ENCODE measurements at regions not wholly inside any gene's neighbourhood (a gene's known extent, or its start where the extent isn't known, plus 50 kb on each side); places are given as distances from the start of the nearest gene placed in this dataset.

- DNase-seq = no peak
- no peaks in the 10 kb centered on the region for H3K9me3 ChIP-seq (replicated peaks; ENCODE audit: insufficient read depth, low read length)
- no peaks in the 10 kb centered on the region for H3K36me3 ChIP-seq (replicated peaks; ENCODE audit: insufficient read depth, low read length)
- TF ChIP-seq EZH2phosphoT487 (IDR thresholded peaks at IDR 0.05; ENCODE audit: low read length) (no peak), CTCF (IDR thresholded peaks at IDR 0.05; ENCODE audit: low read length) (no peak), EZH2 (optimal IDR thresholded peaks at IDR 0.05; ENCODE audit: low read depth, low read length) (no peak)
- no peaks in the 10 kb centered on the region for H3K9me2 ChIP-seq (replicated peaks; ENCODE audit: insufficient read depth, low read length)
- H4K20me1 ChIP-seq (ENCODE audit: insufficient read depth, low read length) = no peaks in the 10 kb centered on the region
- H3K4me2 ChIP-seq (ENCODE audit: low read depth, low read length) = no peak overlapping the region
- no peak overlapping the region for H3K27ac ChIP-seq (ENCODE audit: low read length)
- no peak overlapping the region for H2AFZ ChIP-seq (ENCODE audit: low read length)
- no peaks in the 10 kb centered on the region for H3K4me1 ChIP-seq (ENCODE audit: low read length)
- H3F3A ChIP-seq (ENCODE audit: insufficient read depth, low read length) = no peaks in the 10 kb centered on the region
- H3K79me2 ChIP-seq (ENCODE audit: low read length) = no peaks in the 10 kb centered on the region
- no peak overlapping the region for H3K4me3 ChIP-seq (ENCODE audit: low read length)
- no peak overlapping the region for H3K9ac ChIP-seq (ENCODE audit: low read length)
- no peaks in the 10 kb centered on the region for H3K27me3 ChIP-seq (replicated peaks; ENCODE audit: insufficient read depth, low read length)
Observed at GRCh38 chr3:152891678-152892077, 56.7 kb downstream of the P2RY1 start.

GRCh38 chr3:152892446-152892845 lies 57.5 kb downstream of the P2RY1 start:
- H4K20me1 ChIP-seq (ENCODE audit: insufficient read depth, low read length) = no peaks in the 10 kb centered on the region
- H3K9ac ChIP-seq (ENCODE audit: low read length) = no peak overlapping the region
- H2AFZ ChIP-seq (ENCODE audit: low read length) = no peak overlapping the region
- H3F3A ChIP-seq (ENCODE audit: insufficient read depth, low read length) = no peaks in the 10 kb centered on the region
- no peak for TF ChIP-seq EZH2phosphoT487 (IDR thresholded peaks at IDR 0.05; ENCODE audit: low read length)
- no peak for TF ChIP-seq CTCF (IDR thresholded peaks at IDR 0.05; ENCODE audit: low read length)
- no peak for DNase-seq
- no peaks in the 10 kb centered on the region for H3K9me2 ChIP-seq (replicated peaks; ENCODE audit: insufficient read depth, low read length)
- no peaks in the 10 kb centered on the region for H3K4me1 ChIP-seq (ENCODE audit: low read length)
- no peak overlapping the region for H3K27ac ChIP-seq (ENCODE audit: low read length)
- H3K79me2 ChIP-seq (ENCODE audit: low read length) = no peaks in the 10 kb centered on the region
- H3K27me3 ChIP-seq (replicated peaks; ENCODE audit: insufficient read depth, low read length) = no peaks in the 10 kb centered on the region
- no peaks in the 10 kb centered on the region for H3K36me3 ChIP-seq (replicated peaks; ENCODE audit: insufficient read depth, low read length)
- H3K9me3 ChIP-seq (replicated peaks; ENCODE audit: insufficient read depth, low read length) = no peaks in the 10 kb centered on the region
- no peak overlapping the region for H3K4me2 ChIP-seq (ENCODE audit: low read depth, low read length)
- H3K4me3 ChIP-seq (ENCODE audit: low read length) = no peak overlapping the region

- no peak for DNase-seq
- H3K4me3 ChIP-seq (ENCODE audit: low read length) = no peak overlapping the region
- H3K27ac ChIP-seq (ENCODE audit: low read length) = no peak overlapping the region
- H3K9me3 ChIP-seq (replicated peaks; ENCODE audit: insufficient read depth, low read length) = no peaks in the 10 kb centered on the region
- no peaks in the 10 kb centered on the region for H3K4me1 ChIP-seq (ENCODE audit: low read length)
- H3K36me3 ChIP-seq (replicated peaks; ENCODE audit: insufficient read depth, low read length) = no peaks in the 10 kb centered on the region
- H3K27me3 ChIP-seq (replicated peaks; ENCODE audit: insufficient read depth, low read length) = no peaks in the 10 kb centered on the region
- no peaks in the 10 kb centered on the region for H4K20me1 ChIP-seq (ENCODE audit: insufficient read depth, low read length)
- no peak overlapping the region for H3K9ac ChIP-seq (ENCODE audit: low read length)
- H3K4me2 ChIP-seq (ENCODE audit: low read depth, low read length) = no peak overlapping the region
- H3K79me2 ChIP-seq (ENCODE audit: low read length) = no peaks in the 10 kb centered on the region
- no peaks in the 10 kb centered on the region for H3F3A ChIP-seq (ENCODE audit: insufficient read depth, low read length)
- H2AFZ ChIP-seq (ENCODE audit: low read length) = no peak overlapping the region
- no peak for TF ChIP-seq EZH2phosphoT487 (IDR thresholded peaks at IDR 0.05; ENCODE audit: low read length)
- no peak for TF ChIP-seq EZH2 (optimal IDR thresholded peaks at IDR 0.05; ENCODE audit: low read depth, low read length)
- TF ChIP-seq CTCF (IDR thresholded peaks at IDR 0.05; ENCODE audit: low read length) = no peak
- H3K9me2 ChIP-seq (replicated peaks; ENCODE audit: insufficient read depth, low read length) = no peaks in the 10 kb centered on the region
Observed at GRCh38 chr3:152893647-152894046, 58.7 kb downstream of the P2RY1 start.

Measured in MM.1S (cell line).